ENCODE measurements at regions not wholly inside any gene's neighbourhood (a gene's known extent, or its start where the extent isn't known, plus 50 kb on each side); places are given as distances from the start of the nearest gene placed in this dataset.

GRCh38 chr3:164233951-164234350 is 844.3 kb downstream of the SI start:
- H3K4me3 ChIP-seq (ENCODE audit: low read length) = no peak overlapping the region
- no peak for DNase-seq (ENCODE audit: low read depth)
- no peak for TF ChIP-seq CTCF (conservative IDR thresholded peaks at IDR 0.05; ENCODE audit: low read length)

- no peak for TF ChIP-seq CTCF (conservative IDR thresholded peaks at IDR 0.05; ENCODE audit: low read length)
- DNase-seq (ENCODE audit: low read depth) = no peak
- no peak overlapping the region for H3K4me3 ChIP-seq (ENCODE audit: low read length)
These were observed 846.6 kb downstream of the SI start for GRCh38 chr3:164231718-164232117.

GRCh38 chr3:164230385-164231094 is 847.8 kb downstream of the SI start:
- H3K4me3 ChIP-seq (ENCODE audit: low read length) = no peak overlapping the region
- TF ChIP-seq CTCF (conservative IDR thresholded peaks at IDR 0.05; ENCODE audit: low read length) = no peak
- DNase-seq (ENCODE audit: low read depth) = no peak

GRCh38 chr3:164224126-164224525 is 854.2 kb downstream of the SI start:
- TF ChIP-seq CTCF (conservative IDR thresholded peaks at IDR 0.05; ENCODE audit: low read length) = no peak

GRCh38 chr3:164222197-164222596 is 856.1 kb downstream of the SI start:
- no peak overlapping the region for H3K4me3 ChIP-seq (ENCODE audit: low read length)
- no peak for TF ChIP-seq CTCF (conservative IDR thresholded peaks at IDR 0.05; ENCODE audit: low read length)
- DNase-seq (ENCODE audit: low read depth) = no peak

More at GRCh38 chr3:164224126-164224525, 854.2 kb downstream of the SI start:
- DNase-seq (ENCODE audit: low read depth) = no peak
- no peak overlapping the region for H3K4me3 ChIP-seq (ENCODE audit: low read length)

GRCh38 chr3:164221297-164221696 is 857.0 kb downstream of the SI start:
- DNase-seq (ENCODE audit: low read depth) = no peak
- TF ChIP-seq CTCF (conservative IDR thresholded peaks at IDR 0.05; ENCODE audit: low read length) = no peak
- no peak overlapping the region for H3K4me3 ChIP-seq (ENCODE audit: low read length)

- H3K4me3 ChIP-seq (ENCODE audit: low read length) = no peak overlapping the region
- TF ChIP-seq CTCF (conservative IDR thresholded peaks at IDR 0.05; ENCODE audit: low read length) = no peak
- no peak for DNase-seq (ENCODE audit: low read depth)
These were observed 868.9 kb downstream of the SI start for GRCh38 chr3:164209363-164209762.
